OCI-LY7 (cell line): ENCODE measurements at regions not wholly inside any gene's neighbourhood (a gene's known extent, or its start where the extent isn't known, plus 50 kb on each side); places are given as distances from the start of the nearest gene placed in this dataset.

Experiments
- BruUV-seq: library from RNA; stranded (reverse); fragments of 400-500 nt; replicated peaks from 2 replicates; lab custom pipeline; 2021; lab: Mats Ljungman, UMichigan
- CTCF ChIA-PET: fragments of 300-600 bp; sonication (Branson Sonifier 250); formaldehyde crosslinking; loops from one replicate; lab custom pipeline; 2022; ENCODE audit warnings: antibody characterized with exemption; ENCODE audit not compliant: unreplicated experiment; lab: Charles Lee
- POLR2A ChIA-PET: fragments of 300-600 bp; sonication (Branson Sonifier 250); formaldehyde crosslinking; loops from one replicate; lab custom pipeline; 2022; ENCODE audit warnings: antibody characterized with exemption; lab: Charles Lee
- DNase-seq: peaks from one replicate; pipeline ENCODE4 v3.0.0-alpha.2; 2015; ENCODE audit warnings: low spot score
- H2AFZ ChIP-seq: fragments of 200-600 bp; sonication (generic), shearing (Covaris generic); 2 replicates; pipeline ENCODE4 v1.6.1; 2014; ENCODE audit warnings: mild to moderate bottlenecking, antibody characterized with exemption, low read length, moderate library complexity
- H3K27ac ChIP-seq: fragments of 200-600 bp; sonication (generic); 2 replicates; pipeline ENCODE4 v1.5.1; 2014; ENCODE audit warnings: mixed run types, low read depth, mild to moderate bottlenecking, moderate library complexity, low read length, inconsistent platforms; ENCODE audit not compliant: poor library complexity, severe bottlenecking
- H3K36me3 ChIP-seq: fragments of 200-600 bp; sonication (generic); 2 replicates; pipeline ENCODE4 v1.6.1; 2014; ENCODE audit warnings: mild to moderate bottlenecking, antibody characterized with exemption, low read length, moderate library complexity, mixed read lengths; ENCODE audit not compliant: insufficient read depth
- H3K4me1 ChIP-seq: fragments of 200-600 bp; sonication (generic); 2 replicates; pipeline ENCODE4 v1.5.1; 2014; ENCODE audit warnings: mild to moderate bottlenecking, low read length; ENCODE audit not compliant: insufficient read depth, poor library complexity, severe bottlenecking
- H3K4me2 ChIP-seq: fragments of 200-600 bp; sonication (generic); 2 replicates; pipeline ENCODE4 v1.6.1; 2014; ENCODE audit warnings: mild to moderate bottlenecking, low read length
- H3K4me3 ChIP-seq: fragments of 200-600 bp; sonication (generic); 2 replicates; pipeline ENCODE4 v1.5.1; 2014; ENCODE audit warnings: mild to moderate bottlenecking, low read depth, low read length; ENCODE audit not compliant: poor library complexity, severe bottlenecking
- H3K79me2 ChIP-seq: fragments of 200-600 bp; sonication (generic); 2 replicates; pipeline ENCODE4 v1.6.1; 2016; ENCODE audit warnings: low read depth, mild to moderate bottlenecking, low read length, moderate library complexity, mixed read lengths; ENCODE audit not compliant: insufficient read depth
- H3K9me2 ChIP-seq: fragments of 200-600 bp; sonication (generic); 2 replicates; pipeline ENCODE4 v1.6.1; 2016; ENCODE audit warnings: mild to moderate bottlenecking, low read length, mixed read lengths; ENCODE audit not compliant: insufficient read depth
- H3K9me3 ChIP-seq: fragments of 200-600 bp; sonication (generic); 2 replicates; pipeline ENCODE4 v1.6.1; 2014; ENCODE audit warnings: mild to moderate bottlenecking, mixed run types, low read length, mixed read lengths
- H4K20me1 ChIP-seq: fragments of 200-600 bp; sonication (generic); 2 replicates; pipeline ENCODE4 v1.6.1; 2014; ENCODE audit warnings: mild to moderate bottlenecking, antibody characterized with exemption, low read length, moderate library complexity, mixed read lengths; ENCODE audit not compliant: insufficient read depth
- EZH2phosphoT487 ChIP-seq: fragments of 200-600 bp; sonication (generic); IDR thresholded peaks from 2 replicates; pipeline ENCODE4 v1.6.1; 2018; ENCODE audit warnings: low read depth, borderline replicate concordance, mild to moderate bottlenecking, mixed run types, antibody characterized with exemption, low read length, moderate library complexity, mixed read lengths
- intact Hi-C: fragments of 100-400 bp; cut with micrococcal nuclease; formaldehyde crosslinking; loops from one replicate; pipeline ENCODE4 v1.10.0; 2022; ENCODE audit not compliant: unreplicated experiment
- TF ChIP-seq, protein P1 (sequence below): fragments of 200-600 bp; sonication (generic); conservative IDR thresholded peaks from 2 replicates; pipeline ENCODE4 v1.5.1; 2014; ENCODE audit warnings: mild to moderate bottlenecking, antibody characterized with exemption, low read length, moderate library complexity, mixed read lengths

DNA sequence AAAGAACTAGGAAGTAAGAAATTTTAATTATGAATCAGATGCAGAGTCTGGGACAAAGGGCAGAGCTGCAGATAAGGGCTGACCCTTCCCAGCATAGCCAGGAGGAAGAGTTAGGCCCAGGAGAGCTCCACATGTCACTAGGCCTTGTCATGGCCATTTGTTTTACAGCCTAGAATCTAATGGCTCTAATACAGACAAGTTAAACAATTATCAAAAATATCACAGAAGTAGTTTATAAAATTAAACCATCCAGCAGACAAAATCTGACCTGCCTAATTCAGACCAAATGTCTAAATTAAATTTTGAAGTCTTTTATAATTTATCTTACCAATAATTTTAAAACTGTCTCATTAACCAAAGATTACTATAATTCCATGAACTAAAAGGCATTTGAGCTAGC lies 1369.5 kb downstream of the CDH11 start:
- H3K4me2 ChIP-seq = no peak overlapping the region
- POLR2A ChIA-PET = interaction anchor here (0.6 to 0.9 kb wide), 2 partner anchors 38 to 727 kb away, joined by 3 read pairs; no protein-coding TSS in a partner anchor

DNA sequence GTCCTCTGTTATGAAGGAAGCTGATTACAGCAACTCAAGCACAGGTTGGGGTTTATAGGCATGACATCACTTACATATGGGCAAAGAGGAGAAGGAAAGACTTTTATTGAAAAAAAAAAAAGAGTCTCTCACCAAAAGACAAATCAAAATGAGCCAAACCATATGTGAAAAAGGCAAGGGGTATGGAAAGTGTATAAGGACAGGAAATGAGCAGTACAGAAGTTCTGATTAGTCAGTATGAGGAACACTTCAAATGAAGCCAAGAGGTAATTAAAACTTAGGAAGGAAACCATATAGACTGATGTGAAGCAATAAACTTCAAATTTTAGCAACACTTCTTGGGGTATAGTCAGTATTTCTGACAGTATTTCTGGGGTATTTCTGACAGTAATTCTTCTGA lies 1372.6 kb downstream of the CDH11 start:
- intact Hi-C loops = no loop called here
- Histone ChIP-seq H3K9me3 (no peaks in the 10 kb centered on the region), H3K4me1 (no peaks in the 10 kb centered on the region), H3K4me2 (no peak overlapping the region), H3K79me2 (no peaks in the 10 kb centered on the region), H2AFZ (no peak overlapping the region), H3K4me3 (no peak overlapping the region), H4K20me1 (no peaks in the 10 kb centered on the region), H3K9me2 (no peaks in the 10 kb centered on the region), H3K27ac (no peak overlapping the region), H3K36me3 (no peaks in the 10 kb centered on the region)
- ChIA-PET CTCF (no interaction called here), POLR2A (interaction anchor here (0.5 to 0.7 kb wide), 2 partner anchors 15 to 251 kb away, joined by 3 to 4 read pairs; no protein-coding TSS in a partner anchor)
- DNase-seq = no peak
- TF ChIP-seq, protein P1, sequence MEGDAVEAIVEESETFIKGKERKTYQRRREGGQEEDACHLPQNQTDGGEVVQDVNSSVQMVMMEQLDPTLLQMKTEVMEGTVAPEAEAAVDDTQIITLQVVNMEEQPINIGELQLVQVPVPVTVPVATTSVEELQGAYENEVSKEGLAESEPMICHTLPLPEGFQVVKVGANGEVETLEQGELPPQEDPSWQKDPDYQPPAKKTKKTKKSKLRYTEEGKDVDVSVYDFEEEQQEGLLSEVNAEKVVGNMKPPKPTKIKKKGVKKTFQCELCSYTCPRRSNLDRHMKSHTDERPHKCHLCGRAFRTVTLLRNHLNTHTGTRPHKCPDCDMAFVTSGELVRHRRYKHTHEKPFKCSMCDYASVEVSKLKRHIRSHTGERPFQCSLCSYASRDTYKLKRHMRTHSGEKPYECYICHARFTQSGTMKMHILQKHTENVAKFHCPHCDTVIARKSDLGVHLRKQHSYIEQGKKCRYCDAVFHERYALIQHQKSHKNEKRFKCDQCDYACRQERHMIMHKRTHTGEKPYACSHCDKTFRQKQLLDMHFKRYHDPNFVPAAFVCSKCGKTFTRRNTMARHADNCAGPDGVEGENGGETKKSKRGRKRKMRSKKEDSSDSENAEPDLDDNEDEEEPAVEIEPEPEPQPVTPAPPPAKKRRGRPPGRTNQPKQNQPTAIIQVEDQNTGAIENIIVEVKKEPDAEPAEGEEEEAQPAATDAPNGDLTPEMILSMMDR = no peak
- no peak for TF ChIP-seq EZH2phosphoT487
- no TSS peak for BruUV-seq

More for the DNA sequence above, 1369.5 kb downstream of the CDH11 start:
- Histone ChIP-seq H3K4me1 (no peaks in the 10 kb centered on the region), H2AFZ (no peak overlapping the region), H4K20me1 (no peaks in the 10 kb centered on the region), H3K9me2 (no peaks in the 10 kb centered on the region), H3K79me2 (no peaks in the 10 kb centered on the region), H3K27ac (no peak overlapping the region), H3K4me3 (no peak overlapping the region), H3K36me3 (no peaks in the 10 kb centered on the region), H3K9me3 (no peaks in the 10 kb centered on the region)
- no TSS peak for BruUV-seq
- intact Hi-C loops = no loop called here
- CTCF ChIA-PET = no interaction called here
- no peak for DNase-seq
- no peak for TF ChIP-seq EZH2phosphoT487
- TF ChIP-seq, protein P1 = no peak

DNA sequence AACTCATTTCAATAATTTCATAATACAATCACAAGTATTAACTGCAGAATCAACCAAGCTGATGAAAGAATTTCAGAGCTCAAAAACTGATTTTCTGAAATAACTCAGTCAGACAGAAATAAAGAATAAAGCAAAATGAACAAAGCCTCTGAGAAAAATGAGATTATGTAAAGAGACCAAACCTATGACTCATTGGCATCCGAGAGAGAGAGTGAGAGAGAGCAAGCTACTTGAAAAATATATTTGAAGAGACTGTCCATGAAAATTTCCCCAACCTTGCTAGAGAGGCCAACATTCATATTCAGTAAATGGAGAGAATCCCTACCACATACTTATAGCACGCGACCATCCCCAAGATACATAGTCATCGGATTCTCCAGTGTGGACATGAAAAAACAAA lies 1376.4 kb downstream of the CDH11 start:
- CTCF ChIA-PET = no interaction called here
- no peak overlapping the region for H3K4me2 ChIP-seq
- DNase-seq = no peak
- intact Hi-C loops = no loop called here
- no peaks in the 10 kb centered on the region for H3K36me3 ChIP-seq
- H3K79me2 ChIP-seq = no peaks in the 10 kb centered on the region
- BruUV-seq = no TSS peak
- H4K20me1 ChIP-seq = no peaks in the 10 kb centered on the region
- no peak overlapping the region for H3K27ac ChIP-seq
- no peaks in the 10 kb centered on the region for H3K4me1 ChIP-seq
- no peak for TF ChIP-seq EZH2phosphoT487
- TF ChIP-seq, protein P1 = no peak
- H3K9me2 ChIP-seq = no peaks in the 10 kb centered on the region
- no peak overlapping the region for H3K4me3 ChIP-seq
- H2AFZ ChIP-seq = no peak overlapping the region
- no peaks in the 10 kb centered on the region for H3K9me3 ChIP-seq
- POLR2A ChIA-PET = interaction anchor here (0.6 to 0.7 kb wide), 3 partner anchors 100 to 857 kb away, joined by 3 read pairs; no protein-coding TSS in a partner anchor
